K562 (cell line): ENCODE measurements at regions not wholly inside any gene's neighbourhood (a gene's known extent, or its start where the extent isn't known, plus 50 kb on each side); places are given as distances from the start of the nearest gene placed in this dataset.

Source experiments
- ARNT ChIP-seq, 2 experiments: fragments of 450-650 bp; IDR thresholded peaks; 2 replicates each; pipeline ENCODE4 v1.6.1; 2016; ENCODE audit warnings: mild to moderate bottlenecking in 1 of 2
- CTCF ChIP-seq, 3 experiments: IDR thresholded peaks in 2 of 3; conservative IDR thresholded peaks in 1 of 3; 2 replicates each; pipeline ENCODE4 v1.5.1; 2011 to 2012; ENCODE audit warnings: low read length in 3 of 3, mild to moderate bottlenecking in 3 of 3, control low read depth in 2 of 3, improper control_type of control experiment in 1 of 3, inconsistent platforms in 1 of 3, low read depth in 1 of 3, mixed read lengths in 1 of 3, moderate library complexity in 1 of 3; ENCODE audit not compliant: insufficient read depth in 2 of 3
- DMBX1 ChIP-seq: fragments of 250-450 bp; sonication (Bioruptor Pico); IDR thresholded peaks from 2 replicates; pipeline ENCODE4 v1.8.0; 2022; ENCODE audit warnings: inconsistent platforms, mild to moderate bottlenecking, moderate library complexity, borderline replicate concordance
- FUS ChIP-seq: fragments of 200-400 bp; formaldehyde crosslinking; optimal IDR thresholded peaks from 2 replicates; pipeline ENCODE3; 2017; ENCODE audit warnings: low read depth, low read length
- HNRNPLL ChIP-seq: fragments of 200-400 bp; formaldehyde crosslinking; IDR thresholded peaks from 2 replicates; pipeline ENCODE4 v1.6.1; 2017; ENCODE audit warnings: low read length, low read depth, mild to moderate bottlenecking; ENCODE audit not compliant: poor library complexity, severe bottlenecking
- IRF2 ChIP-seq: sonication (generic); formaldehyde crosslinking; IDR thresholded peaks from 2 replicates; pipeline ENCODE4 v1.8.1; 2022; ENCODE audit warnings: mild to moderate bottlenecking, missing genetic modification reagents
- POLR2A ChIP-seq: fragments of 450-650 bp; conservative IDR thresholded peaks from 2 replicates; pipeline ENCODE4 v1.6.1; 2016
- RBM22 ChIP-seq: fragments of 200-400 bp; formaldehyde crosslinking; IDR thresholded peaks from 2 replicates; pipeline ENCODE4 v1.6.1; 2018; ENCODE audit warnings: low read length, low read depth; ENCODE audit not compliant: poor library complexity, severe bottlenecking
- SIN3A ChIP-seq, 2 experiments: fragments of 150-350 bp in 1 of 2; IDR thresholded peaks; 2 replicates each; pipeline ENCODE4 v1.6.1; 2011 to 2016; ENCODE audit warnings: borderline replicate concordance in 2 of 2, low read depth in 2 of 2, low read length in 2 of 2, mild to moderate bottlenecking in 2 of 2, moderate library complexity in 2 of 2; ENCODE audit not compliant: control insufficient read depth in 1 of 2
- ZNF263 ChIP-seq: sonication (generic); formaldehyde crosslinking; IDR thresholded peaks from 2 replicates; pipeline ENCODE4 v1.8.0; 2022; ENCODE audit warnings: mild to moderate bottlenecking, missing genetic modification reagents, borderline replicate concordance

GRCh38 chr13:76672420-76672819 lies 213.8 kb downstream of the KCTD12 start:
- TF ChIP-seq RBM22 (no peak), ZNF263 (CRISPR knock-in tag) (no peak), CTCF (IDR thresholded peaks at IDR 0.05 in 2 of 3, conservative IDR thresholded peaks at IDR 0.05 in 1 of 3; ENCODE audit: insufficient read depth in 2 of 3, low read depth in 1 of 3, low read length in 3 of 3) (no peak), ARNT (IDR thresholded peaks at IDR 0.05) (no peak), HNRNPLL (no peak), DMBX1 (CRISPR knock-in tag) (no peak), POLR2A (no peak), SIN3A (IDR thresholded peaks at IDR 0.05; ENCODE audit: borderline replicate concordance in 2 of 2, control insufficient read depth in 1 of 2, low read depth in 2 of 2, low read length in 2 of 2) (no peak), FUS (no peak), IRF2 (CRISPR knock-in tag) (no peak)
